Sigmoid colon (tissue), 3 donors: ENCODE measurements at regions not wholly inside any gene's neighbourhood (a gene's known extent, or its start where the extent isn't known, plus 50 kb on each side); places are given as distances from the start of the nearest gene placed in this dataset.

Experiments used
- CTCF ChIP-seq, 4 experiments: fragments of 450-650 bp in 3 of 4; fragments of 200-600 bp in 1 of 4; IDR thresholded peaks; one replicate each; pipeline ENCODE4 v1.5.1; 2016 to 2019; ENCODE audit warnings: antibody characterized with exemption in 4 of 4, mild to moderate bottlenecking in 3 of 4, moderate library complexity in 2 of 4
- POLR2A ChIP-seq, 2 donors: fragments of 450-650 bp; IDR thresholded peaks; one replicate each; pipeline ENCODE4 v1.6.1; 2016; ENCODE audit warnings: antibody characterized with exemption in 2 of 2, mild to moderate bottlenecking in 2 of 2, moderate library complexity in 2 of 2

GRCh38 chr13:53417601-53418000 is 389.0 kb downstream of the OLFM4 start:
- no peak for TF ChIP-seq CTCF (IDR thresholded peaks at IDR 0.05)
- TF ChIP-seq POLR2A (IDR thresholded peaks at IDR 0.05), result no peak
